HG03565 (cell line): ENCODE measurements at regions not wholly inside any gene's neighbourhood (a gene's known extent, or its start where the extent isn't known, plus 50 kb on each side); places are given as distances from the start of the nearest gene placed in this dataset.
"Not testable (repeated sequence)": the region's sequence is repeated elsewhere in the genome, so short reads cannot be mapped to it uniquely, and the experiment has no call there.

Source experiments
- ATAC-seq: cut with Tn5 transposase; IDR thresholded peaks from one replicate; pipeline ENCODE4 v1.9.1; 2021; ENCODE audit warnings: mild to moderate bottlenecking, moderate library complexity; ENCODE audit not compliant: unreplicated experiment

- ATAC-seq = no peak
Observed at GRCh38 chr2:7516484-7517063, 599.4 kb downstream of the RNF144A start.

GRCh38 chr2:7517088-7517487 lies 599.9 kb downstream of the RNF144A start:
- ATAC-seq = no peak

- ATAC-seq = no peak
Observed at GRCh38 chr2:7517851-7518250, 600.6 kb downstream of the RNF144A start.

- ATAC-seq = no peak
Observed at GRCh38 chr2:7523481-7524120, 606.4 kb downstream of the RNF144A start.

GRCh38 chr2:7524195-7524594 lies 607.0 kb downstream of the RNF144A start:
- ATAC-seq = no peak

GRCh38 chr2:7525746-7526145 lies 608.5 kb downstream of the RNF144A start:
- ATAC-seq = no peak

- ATAC-seq = no peak
Observed at GRCh38 chr2:7527165-7527722, 610.0 kb downstream of the RNF144A start.

- ATAC-seq = no peak
Observed at GRCh38 chr2:7530001-7530400, 612.8 kb downstream of the RNF144A start.

- ATAC-seq = no peak
Observed at GRCh38 chr2:7539077-7539476, 621.9 kb downstream of the RNF144A start.

- ATAC-seq = no peak
Observed at GRCh38 chr2:7539760-7540159, 622.5 kb downstream of the RNF144A start.

- ATAC-seq = no peak
Observed at GRCh38 chr2:7552825-7553570, 635.8 kb downstream of the RNF144A start.

GRCh38 chr2:7555260-7555659 lies 638.0 kb downstream of the RNF144A start:
- no peak for ATAC-seq

- ATAC-seq = no peak
Observed at GRCh38 chr2:7557376-7557775, 640.2 kb downstream of the RNF144A start.

- ATAC-seq = no peak
Observed at GRCh38 chr2:7559791-7560190, 642.6 kb downstream of the RNF144A start.

GRCh38 chr2:7566382-7566881 lies 649.2 kb downstream of the RNF144A start:
- no peak for ATAC-seq

- not testable (repeated sequence) for ATAC-seq
Observed at GRCh38 chr2:7567116-7567515, 649.9 kb downstream of the RNF144A start.

GRCh38 chr2:7567646-7568045 lies 650.4 kb downstream of the RNF144A start:
- ATAC-seq = no peak

GRCh38 chr2:7570247-7570646 lies 653.0 kb downstream of the RNF144A start:
- no peak for ATAC-seq

- ATAC-seq = no peak
Observed at GRCh38 chr2:7571701-7572100, 654.5 kb downstream of the RNF144A start.

GRCh38 chr2:7572450-7572849 lies 655.2 kb downstream of the RNF144A start:
- ATAC-seq = no peak

GRCh38 chr2:7573166-7573825 lies 656.1 kb downstream of the RNF144A start:
- ATAC-seq = no peak
